ENCODE measurements at regions not wholly inside any gene's neighbourhood (a gene's known extent, or its start where the extent isn't known, plus 50 kb on each side); places are given as distances from the start of the nearest gene placed in this dataset.
"Not testable (repeated sequence)": the region's sequence is repeated elsewhere in the genome, so short reads cannot be mapped to it uniquely, and the experiment has no call there.

- Mint-ChIP-seq H3K27ac (no peak overlapping the region), H3K4me1 (ENCODE audit: low read depth) (no peaks in the 10 kb centered on the region), H3K36me3 (ENCODE audit: low read depth) (no peaks in the 10 kb centered on the region), H3K4me3 (no peak overlapping the region), H3K9me3 (peaks cover 4% of the 10 kb centered on the region), H3K27me3 (ENCODE audit: low read depth) (no peaks in the 10 kb centered on the region)
These were observed 1235.3 kb upstream of the ADGRL2 start for GRCh38 chr1:80565406-80565805.

- H3K4me3 Mint-ChIP-seq, result no peak overlapping the region
- no peak overlapping the region for H3K27ac Mint-ChIP-seq
- no peaks in the 10 kb centered on the region for H3K4me1 Mint-ChIP-seq (ENCODE audit: low read depth)
- H3K27me3 Mint-ChIP-seq (ENCODE audit: low read depth), result no peaks in the 10 kb centered on the region
- no peaks in the 10 kb centered on the region for H3K36me3 Mint-ChIP-seq (ENCODE audit: low read depth)
- H3K9me3 Mint-ChIP-seq, result no peaks in the 10 kb centered on the region
These were observed 1258.5 kb upstream of the ADGRL2 start for GRCh38 chr1:80542231-80542630.

GRCh38 chr1:80540596-80540995 is 1260.1 kb upstream of the ADGRL2 start:
- Mint-ChIP-seq H3K36me3 (ENCODE audit: low read depth) (no peaks in the 10 kb centered on the region), H3K4me3 (no peak overlapping the region), H3K27me3 (ENCODE audit: low read depth) (no peaks in the 10 kb centered on the region)

GRCh38 chr1:80540149-80540548 is 1260.6 kb upstream of the ADGRL2 start:
- Mint-ChIP-seq H3K27me3 (ENCODE audit: low read depth) (no peaks in the 10 kb centered on the region), H3K36me3 (ENCODE audit: low read depth) (no peaks in the 10 kb centered on the region), H3K4me1 (ENCODE audit: low read depth) (no peaks in the 10 kb centered on the region), H3K4me3 (no peak overlapping the region), H3K9me3 (no peaks in the 10 kb centered on the region), H3K27ac (no peak overlapping the region)

More at GRCh38 chr1:80540596-80540995, 1260.1 kb upstream of the ADGRL2 start:
- no peak overlapping the region for H3K27ac Mint-ChIP-seq
- no peaks in the 10 kb centered on the region for H3K4me1 Mint-ChIP-seq (ENCODE audit: low read depth)
- no peaks in the 10 kb centered on the region for H3K9me3 Mint-ChIP-seq

- not testable (repeated sequence) for H3K4me1 Mint-ChIP-seq (ENCODE audit: low read depth); H3K36me3 Mint-ChIP-seq (ENCODE audit: low read depth); H3K27ac Mint-ChIP-seq; H3K4me3 Mint-ChIP-seq; H3K9me3 Mint-ChIP-seq; H3K27me3 Mint-ChIP-seq (ENCODE audit: low read depth)
These were observed 1261.4 kb upstream of the ADGRL2 start for GRCh38 chr1:80539298-80539697.

GRCh38 chr1:80536461-80536860 is 1264.3 kb upstream of the ADGRL2 start:
- Mint-ChIP-seq H3K36me3 (ENCODE audit: low read depth) (no peaks in the 10 kb centered on the region), H3K9me3 (no peaks in the 10 kb centered on the region), H3K4me1 (ENCODE audit: low read depth) (no peaks in the 10 kb centered on the region), H3K27ac (no peak overlapping the region), H3K27me3 (ENCODE audit: low read depth) (no peaks in the 10 kb centered on the region), H3K4me3 (no peak overlapping the region)

- no peaks in the 10 kb centered on the region for H3K9me3 Mint-ChIP-seq
- H3K27me3 Mint-ChIP-seq (ENCODE audit: low read depth), result no peaks in the 10 kb centered on the region
- no peak overlapping the region for H3K27ac Mint-ChIP-seq
- no peaks in the 10 kb centered on the region for H3K4me1 Mint-ChIP-seq (ENCODE audit: low read depth)
- no peaks in the 10 kb centered on the region for H3K36me3 Mint-ChIP-seq (ENCODE audit: low read depth)
- no peak overlapping the region for H3K4me3 Mint-ChIP-seq
These were observed 1265.3 kb upstream of the ADGRL2 start for GRCh38 chr1:80535466-80535865.

- Mint-ChIP-seq H3K27ac (no peak overlapping the region), H3K36me3 (ENCODE audit: low read depth) (no peaks in the 10 kb centered on the region), H3K4me1 (ENCODE audit: low read depth) (no peaks in the 10 kb centered on the region), H3K4me3 (no peak overlapping the region), H3K9me3 (no peaks in the 10 kb centered on the region), H3K27me3 (ENCODE audit: low read depth) (no peaks in the 10 kb centered on the region)
These were observed 1266.0 kb upstream of the ADGRL2 start for GRCh38 chr1:80534606-80535360.

GRCh38 chr1:80533775-80534334 is 1266.9 kb upstream of the ADGRL2 start:
- no peak overlapping the region for H3K27ac Mint-ChIP-seq
- no peaks in the 10 kb centered on the region for H3K27me3 Mint-ChIP-seq (ENCODE audit: low read depth)
- H3K4me3 Mint-ChIP-seq, result no peak overlapping the region
- H3K36me3 Mint-ChIP-seq (ENCODE audit: low read depth), result no peaks in the 10 kb centered on the region
- H3K4me1 Mint-ChIP-seq (ENCODE audit: low read depth), result no peaks in the 10 kb centered on the region
- no peaks in the 10 kb centered on the region for H3K9me3 Mint-ChIP-seq

- H3K4me3 Mint-ChIP-seq, result no peak overlapping the region
- H3K4me1 Mint-ChIP-seq (ENCODE audit: low read depth), result no peaks in the 10 kb centered on the region
- no peaks in the 10 kb centered on the region for H3K9me3 Mint-ChIP-seq
- no peaks in the 10 kb centered on the region for H3K36me3 Mint-ChIP-seq (ENCODE audit: low read depth)
- H3K27ac Mint-ChIP-seq, result no peak overlapping the region
- no peaks in the 10 kb centered on the region for H3K27me3 Mint-ChIP-seq (ENCODE audit: low read depth)
These were observed 1267.6 kb upstream of the ADGRL2 start for GRCh38 chr1:80533093-80533492.

GRCh38 chr1:80531182-80531581 is 1269.6 kb upstream of the ADGRL2 start:
- H3K9me3 Mint-ChIP-seq, result no peaks in the 10 kb centered on the region
- H3K27ac Mint-ChIP-seq, result no peak overlapping the region
- H3K36me3 Mint-ChIP-seq (ENCODE audit: low read depth), result no peaks in the 10 kb centered on the region
- H3K4me1 Mint-ChIP-seq (ENCODE audit: low read depth), result no peaks in the 10 kb centered on the region
- no peak overlapping the region for H3K4me3 Mint-ChIP-seq
- H3K27me3 Mint-ChIP-seq (ENCODE audit: low read depth), result no peaks in the 10 kb centered on the region

GRCh38 chr1:80529546-80529945 is 1271.2 kb upstream of the ADGRL2 start:
- Mint-ChIP-seq H3K27ac (no peak overlapping the region), H3K36me3 (ENCODE audit: low read depth) (no peaks in the 10 kb centered on the region), H3K4me1 (ENCODE audit: low read depth) (no peaks in the 10 kb centered on the region), H3K27me3 (ENCODE audit: low read depth) (no peaks in the 10 kb centered on the region), H3K4me3 (no peak overlapping the region), H3K9me3 (no peaks in the 10 kb centered on the region)

- Mint-ChIP-seq H3K36me3 (ENCODE audit: low read depth) (no peaks in the 10 kb centered on the region), H3K9me3 (peaks cover 2% of the 10 kb centered on the region), H3K4me1 (ENCODE audit: low read depth) (no peaks in the 10 kb centered on the region), H3K27me3 (ENCODE audit: low read depth) (no peaks in the 10 kb centered on the region), H3K27ac (no peak overlapping the region), H3K4me3 (no peak overlapping the region)
These were observed 1276.9 kb upstream of the ADGRL2 start for GRCh38 chr1:80523861-80524260.

- H3K4me1 Mint-ChIP-seq (ENCODE audit: low read depth); H3K4me3 Mint-ChIP-seq; H3K27me3 Mint-ChIP-seq (ENCODE audit: low read depth); H3K27ac Mint-ChIP-seq; H3K36me3 Mint-ChIP-seq (ENCODE audit: low read depth); H3K9me3 Mint-ChIP-seq: not testable (repeated sequence)
These were observed 1277.7 kb upstream of the ADGRL2 start for GRCh38 chr1:80523071-80523470.

- no peak overlapping the region for H3K27ac Mint-ChIP-seq
These were observed 1279.8 kb upstream of the ADGRL2 start for GRCh38 chr1:80520949-80521348.

More at GRCh38 chr1:80520949-80521348, 1279.8 kb upstream of the ADGRL2 start:
- no peaks in the 10 kb centered on the region for H3K36me3 Mint-ChIP-seq (ENCODE audit: low read depth)
- no peaks in the 10 kb centered on the region for H3K4me1 Mint-ChIP-seq (ENCODE audit: low read depth)
- H3K27me3 Mint-ChIP-seq (ENCODE audit: low read depth), result no peaks in the 10 kb centered on the region
- no peak overlapping the region for H3K4me3 Mint-ChIP-seq
- H3K9me3 Mint-ChIP-seq, result peaks cover 9% of the 10 kb centered on the region

Data from T-helper 1 cell treated with Interleukin-12 subunit alpha and Interleukin-12 subunit beta and Interleukin-4 antibody, amounts not matched to agents 30 μg/mL and 1 μg/mL, for 36 hours (primary cell).